ENCODE measurements at regions not wholly inside any gene's neighbourhood (a gene's known extent, or its start where the extent isn't known, plus 50 kb on each side); places are given as distances from the start of the nearest gene placed in this dataset.

DNA sequence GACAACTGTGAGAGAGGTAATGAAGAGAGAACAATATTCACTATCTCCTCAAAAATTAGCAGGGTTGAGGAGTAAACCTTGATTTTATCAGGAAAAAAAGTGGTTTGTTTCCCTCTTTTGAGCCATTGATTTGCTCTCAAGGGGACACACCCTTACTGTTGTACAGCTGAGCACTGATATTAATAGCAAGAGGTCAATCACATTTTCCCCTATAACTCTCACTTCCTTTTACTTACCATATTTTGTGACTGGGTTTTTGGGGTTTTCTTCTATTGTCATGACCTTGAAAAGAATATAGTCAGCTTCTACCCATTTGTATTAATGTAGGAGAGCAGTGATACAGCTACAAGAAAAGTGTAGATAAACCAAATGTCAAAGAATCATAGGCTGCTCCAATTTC lies 70.2 kb upstream of the LONRF3 start:
- FAIRE-seq (no peak), DNase-seq (ENCODE audit: low read depth in 1 of 2, low spot score in 1 of 2) (no peak), ATAC-seq (no peak)
- Histone ChIP-seq H3K27ac (no peak overlapping the region), H3K4me3 (no peak overlapping the region), H3K4me2 (no peak overlapping the region), H3K9me3 (no peaks in the 10 kb centered on the region), H3K4me1 (no peaks in the 10 kb centered on the region)
- no peak for TF ChIP-seq KDM5A (IDR thresholded peaks at IDR 0.05)
- TF ChIP-seq FOSL2 (IDR thresholded peaks at IDR 0.05) = no peak
- no peak for TF ChIP-seq FOSL2 (CRISPR knock-in tag; IDR thresholded peaks at IDR 0.05)
- TF ChIP-seq EP300 (IDR thresholded peaks at IDR 0.05) = no peak
- no peak for TF ChIP-seq EHMT2 (IDR thresholded peaks at IDR 0.05; ENCODE audit: low read depth)
- no peak for TF ChIP-seq FOXS1 (CRISPR knock-in tag; IDR thresholded peaks at IDR 0.05)
- TF ChIP-seq RNF2 (IDR thresholded peaks at IDR 0.05; ENCODE audit: borderline replicate concordance, low read depth) = no peak
- TF ChIP-seq CHD2 (IDR thresholded peaks at IDR 0.05; ENCODE audit: low read length, partially characterized antibody) = no peak
- no peak for TF ChIP-seq ZNF302 (CRISPR knock-in tag; IDR thresholded peaks at IDR 0.05)
- TF ChIP-seq RFX5 (IDR thresholded peaks at IDR 0.05) = no peak
- no peak for TF ChIP-seq ZFP36 (IDR thresholded peaks at IDR 0.05; ENCODE audit: borderline replicate concordance, partially characterized antibody)
- TF ChIP-seq HOXB5 (CRISPR knock-in tag; IDR thresholded peaks at IDR 0.05) = no peak
- TF ChIP-seq SMC3 (IDR thresholded peaks at IDR 0.05) = no peak
- no peak for TF ChIP-seq SREBF2 (IDR thresholded peaks at IDR 0.05)
- TF ChIP-seq FOSB (CRISPR knock-in tag; IDR thresholded peaks at IDR 0.05) = no peak
- no peak for TF ChIP-seq MAZ (IDR thresholded peaks at IDR 0.05; ENCODE audit: borderline replicate concordance, low read depth, low read length)
- TF ChIP-seq CBX8 (IDR thresholded peaks at IDR 0.05) = no peak
- no peak for TF ChIP-seq KDM1A (IDR thresholded peaks at IDR 0.05; ENCODE audit: low read depth)
- TF ChIP-seq TP53 (CRISPR knock-in tag; IDR thresholded peaks at IDR 0.05) = no peak
- ChIA-PET POLR2A (no interaction called here), CTCF (interaction anchor here (1.0 kb wide), 1 partner anchor 16 kb away, joined by 4 read pairs; no protein-coding TSS in a partner anchor)

DNA sequence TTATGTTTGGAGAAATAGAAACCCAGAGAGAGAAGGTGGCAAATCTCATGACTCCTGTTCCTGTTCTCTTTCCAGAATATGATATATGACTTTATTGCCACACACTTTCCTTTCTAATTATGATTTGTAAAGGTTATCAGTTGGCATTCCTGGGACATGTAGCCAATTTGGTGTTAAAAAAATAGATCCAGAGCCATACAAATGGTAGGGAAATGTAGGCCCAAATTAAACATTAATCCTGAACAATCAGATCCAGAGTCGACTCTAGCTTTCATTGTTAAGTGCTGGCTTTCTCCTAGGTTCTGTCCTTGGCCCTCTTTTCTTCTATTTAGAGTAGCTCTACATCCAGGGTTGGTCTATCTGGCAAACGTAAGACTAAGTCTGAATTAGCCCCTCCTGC lies 69.8 kb upstream of the LONRF3 start:
- H3K9me3 ChIP-seq = no peaks in the 10 kb centered on the region
- POLR2A ChIA-PET = no interaction called here
- TF ChIP-seq SREBF2 (IDR thresholded peaks at IDR 0.05) (no peak), SMC3 (IDR thresholded peaks at IDR 0.05) (no peak), NPAS2 (CRISPR knock-in tag; IDR thresholded peaks at IDR 0.05; ENCODE audit: borderline replicate concordance) (no peak)
- TF ChIP-seq, protein P1, sequence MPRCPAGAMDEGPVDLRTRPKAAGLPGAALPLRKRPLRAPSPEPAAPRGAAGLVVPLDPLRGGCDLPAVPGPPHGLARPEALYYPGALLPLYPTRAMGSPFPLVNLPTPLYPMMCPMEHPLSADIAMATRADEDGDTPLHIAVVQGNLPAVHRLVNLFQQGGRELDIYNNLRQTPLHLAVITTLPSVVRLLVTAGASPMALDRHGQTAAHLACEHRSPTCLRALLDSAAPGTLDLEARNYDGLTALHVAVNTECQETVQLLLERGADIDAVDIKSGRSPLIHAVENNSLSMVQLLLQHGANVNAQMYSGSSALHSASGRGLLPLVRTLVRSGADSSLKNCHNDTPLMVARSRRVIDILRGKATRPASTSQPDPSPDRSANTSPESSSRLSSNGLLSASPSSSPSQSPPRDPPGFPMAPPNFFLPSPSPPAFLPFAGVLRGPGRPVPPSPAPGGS (IDR thresholded peaks at IDR 0.05) = no peak
- no peak for FAIRE-seq
- 8% methylated on average over 2 of the region's 2 CpGs for WGBS (ENCODE audit: missing lambda C conversion rate)
- ATAC-seq = no peak
- CTCF ChIA-PET = interaction anchor here (0.7 to 1.0 kb wide), 2 partner anchors 15 to 55 kb away, joined by 3 to 4 read pairs; no protein-coding TSS in a partner anchor
- no peak for DNase-seq (ENCODE audit: low read depth in 1 of 2, low spot score in 1 of 2)
- H3K4me1 ChIP-seq = no peaks in the 10 kb centered on the region
- H3K4me3 ChIP-seq = no peak overlapping the region
- no peak overlapping the region for H3K4me2 ChIP-seq
- H3K27ac ChIP-seq = no peak overlapping the region

Data from A549 (cell line).